CD14-positive monocyte (primary cell): ENCODE measurements at regions not wholly inside any gene's neighbourhood (a gene's known extent, or its start where the extent isn't known, plus 50 kb on each side); places are given as distances from the start of the nearest gene placed in this dataset.

Source experiments
- DNase-seq, 3 donors: peaks; one replicate each; pipeline ENCODE4 v3.0.0-alpha.2; 2011 to 2022
- H2AFZ ChIP-seq: 2 replicates; pipeline ENCODE4 v1.6.0; 2012; ENCODE audit warnings: mild to moderate bottlenecking, low read depth, low read length, inconsistent platforms; ENCODE audit not compliant: insufficient read depth, poor library complexity, severe bottlenecking
- H3K27ac ChIP-seq, 2 donors: 1 replicate in 1 of 2; 2 replicates in 1 of 2; pipeline ENCODE4 v1.5.1; 2012 to 2013; ENCODE audit warnings: low read length in 2 of 2, control low read depth in 1 of 2, inconsistent platforms in 1 of 2, low read depth in 1 of 2, mild to moderate bottlenecking in 1 of 2
- H3K27me3 ChIP-seq, 2 donors: one replicate each; pipeline versions ENCODE4 v1.6.0 to v1.6.1; 2011 to 2013; ENCODE audit warnings: low read length in 2 of 2; ENCODE audit not compliant: control insufficient read depth in 2 of 2, insufficient read depth in 2 of 2
- H3K36me3 ChIP-seq, 2 donors: replicated peaks in 1 of 2; 1 replicate in 1 of 2; 2 replicates in 1 of 2; pipeline versions ENCODE4 v1.5.1 to v1.6.1; 2012 to 2013; ENCODE audit warnings: low read length in 2 of 2, control low read depth in 1 of 2, inconsistent platforms in 1 of 2, mild to moderate bottlenecking in 1 of 2; ENCODE audit not compliant: insufficient read depth in 2 of 2, control insufficient read depth in 1 of 2
- H3K4me1 ChIP-seq, 2 donors: 1 replicate in 1 of 2; 2 replicates in 1 of 2; pipeline versions ENCODE4 v1.5.1 to v1.6.1; 2012 to 2013; ENCODE audit warnings: low read length in 2 of 2, control low read depth in 1 of 2, inconsistent platforms in 1 of 2, mild to moderate bottlenecking in 1 of 2, moderate library complexity in 1 of 2; ENCODE audit not compliant: insufficient read depth in 2 of 2, control insufficient read depth in 1 of 2
- H3K4me2 ChIP-seq: replicated peaks from 2 replicates; pipeline ENCODE3; 2012; ENCODE audit warnings: low read length, moderate library complexity, mild to moderate bottlenecking; ENCODE audit not compliant: poor library complexity, severe bottlenecking; ENCODE audit errors: extremely low read depth
- H3K4me3 ChIP-seq, 3 experiments: fragments of 200-600 bp in 1 of 3; sonication (generic) in 1 of 3; replicated peaks in 1 of 3; 1 replicate in 2 of 3; 2 replicates in 1 of 3; pipeline ENCODE4 v1.5.1; 2011 to 2013; ENCODE audit warnings: low read length in 3 of 3, mild to moderate bottlenecking in 3 of 3, control low read depth in 2 of 3, low read depth in 2 of 3, inconsistent platforms in 1 of 3, moderate library complexity in 1 of 3
- H3K79me2 ChIP-seq: 2 replicates; pipeline ENCODE4 v1.6.0; 2012; ENCODE audit warnings: mild to moderate bottlenecking, control low read depth, inconsistent platforms, low read length, moderate library complexity; ENCODE audit not compliant: insufficient read depth
- H3K9ac ChIP-seq: 2 replicates; pipeline ENCODE4 v1.6.0; 2017; ENCODE audit warnings: low read length, mild to moderate bottlenecking; ENCODE audit not compliant: insufficient read depth, poor library complexity, severe bottlenecking
- H3K9me3 ChIP-seq, 2 donors: replicated peaks in 1 of 2; 1 replicate in 1 of 2; 2 replicates in 1 of 2; pipeline versions ENCODE4 v1.5.1 to v1.6.1; 2012 to 2013; ENCODE audit warnings: low read length in 2 of 2, control low read depth in 1 of 2; ENCODE audit not compliant: control insufficient read depth in 1 of 2, insufficient read depth in 1 of 2
- H4K20me1 ChIP-seq: 2 replicates; pipeline ENCODE4 v1.6.0; 2012; ENCODE audit warnings: mild to moderate bottlenecking, low read length, control low read depth, moderate library complexity; ENCODE audit not compliant: insufficient read depth
- H3K27ac Mint-ChIP-seq, 7 donors: one replicate each; pipeline ENCODE4 v1.8.0; 2020; ENCODE audit warnings: mild to moderate bottlenecking in 7 of 7, mixed read lengths in 7 of 7, moderate library complexity in 6 of 7, inconsistent platforms in 2 of 7
- H3K27me3 Mint-ChIP-seq, 3 donors: one replicate each; pipeline ENCODE4 v1.8.0; 2021 to 2022; ENCODE audit warnings: low read depth in 3 of 3, mild to moderate bottlenecking in 3 of 3, mixed read lengths in 3 of 3, moderate library complexity in 3 of 3, inconsistent platforms in 1 of 3
- H3K36me3 Mint-ChIP-seq, 2 donors: one replicate each; pipeline ENCODE4 v1.8.0; 2020; ENCODE audit warnings: mixed read lengths in 2 of 2, inconsistent platforms in 1 of 2, mild to moderate bottlenecking in 1 of 2
- H3K4me1 Mint-ChIP-seq: one replicate; pipeline ENCODE4 v1.8.0; 2020; ENCODE audit warnings: mild to moderate bottlenecking, mixed read lengths
- H3K4me3 Mint-ChIP-seq, 2 donors: one replicate each; pipeline ENCODE4 v1.8.0; 2020; ENCODE audit warnings: mild to moderate bottlenecking in 2 of 2, mixed read lengths in 2 of 2, moderate library complexity in 1 of 2
- H3K9me3 Mint-ChIP-seq, 7 donors: one replicate each; pipeline ENCODE4 v1.8.0; 2020 to 2022; ENCODE audit warnings: mixed read lengths in 7 of 7, mild to moderate bottlenecking in 6 of 7, moderate library complexity in 6 of 7, inconsistent platforms in 2 of 7
- CTCF ChIP-seq: fragments of 200-600 bp; IDR thresholded peaks from one replicate; pipeline ENCODE4 v1.8.0; 2022; ENCODE audit warnings: antibody characterized with exemption, mild to moderate bottlenecking
- WGBS: methylation state at CpG from one replicate; pipeline ENCODE4 v1.1.5; 2013; ENCODE audit warnings: missing lambda C conversion rate; ENCODE audit not compliant: insufficient coverage; 5-methylcytosine and 5-hydroxymethylcytosine counted together
- intact Hi-C, 2 donors: fragments of 100-400 bp; cut with micrococcal nuclease; formaldehyde crosslinking; loops; one replicate each; pipeline versions ENCODE4 v1.15.0 to v1.15.1; 2023

GRCh38 chr18:41818381-41819355, 136.4 kb upstream of the PIK3C3 start:
- Histone ChIP-seq H3K4me3 (no peak overlapping the region), H2AFZ (no peak overlapping the region), H3K36me3 (no peaks in the 10 kb centered on the region), H3K27ac (no peak overlapping the region), H3K27me3 (no peaks in the 10 kb centered on the region), H3K4me1 (no peaks in the 10 kb centered on the region), H4K20me1 (no peaks in the 10 kb centered on the region), H3K9me3 (no peaks in the 10 kb centered on the region), H3K79me2 (no peaks in the 10 kb centered on the region), H3K4me2 (no peak overlapping the region), H3K9ac (no peak overlapping the region)
- TF ChIP-seq CTCF = no peak
- DNase-seq = no peak
- Mint-ChIP-seq H3K9me3 (peaks cover 0 to 8% (median 0%) of the 10 kb centered on the region in 7 donors), H3K36me3 (no peaks in the 10 kb centered on the region), H3K4me3 (no peak overlapping the region), H3K27ac (no peak overlapping the region), H3K27me3 (no peaks in the 10 kb centered on the region), H3K4me1 (no peaks in the 10 kb centered on the region)
- 82% methylated on average over 8 of the region's 11 CpGs for WGBS
- intact Hi-C loops = no loop called here

GRCh38 chr18:41814651-41815050, 140.4 kb upstream of the PIK3C3 start:
- H3K4me3 ChIP-seq = no peak overlapping the region
- no peaks in the 10 kb centered on the region for H3K4me1 ChIP-seq
- Mint-ChIP-seq H3K4me3 (no peak overlapping the region), H3K27me3 (peaks cover 0 to 1% (median 0%) of the 10 kb centered on the region in 3 donors), H3K27ac (no peak overlapping the region), H3K36me3 (no peaks in the 10 kb centered on the region), H3K9me3 (peaks cover 0 to 8% (median under 1%) of the 10 kb centered on the region in 7 donors), H3K4me1 (no peaks in the 10 kb centered on the region)
- H3K27me3 ChIP-seq = no peaks in the 10 kb centered on the region
- no peak for TF ChIP-seq CTCF
- no peaks in the 10 kb centered on the region for H3K79me2 ChIP-seq
- no peak overlapping the region for H3K4me2 ChIP-seq
- no peaks in the 10 kb centered on the region for H4K20me1 ChIP-seq
- no CpG with 5 or more reads among the region's 2 CpGs for WGBS
- no peaks in the 10 kb centered on the region for H3K36me3 ChIP-seq
- no peak overlapping the region for H3K9ac ChIP-seq
- no peaks in the 10 kb centered on the region for H3K9me3 ChIP-seq
- H3K27ac ChIP-seq = no peak overlapping the region
- intact Hi-C loops = no loop called here
- no peak overlapping the region for H2AFZ ChIP-seq
- DNase-seq = no peak
